HepG2 (cell line): ENCODE measurements at regions not wholly inside any gene's neighbourhood (a gene's known extent, or its start where the extent isn't known, plus 50 kb on each side); places are given as distances from the start of the nearest gene placed in this dataset.

Source experiments
- ATAC-seq: fragments of 200-7000 bp; cut with Tn5 transposase; 3 replicates; pipeline ENCODE4 v1.9.1; 2020; ENCODE audit warnings: mild to moderate bottlenecking, moderate library complexity
- BruUV-seq: library from RNA; stranded (reverse); fragments of 400-500 nt; replicated peaks from 2 replicates; lab custom pipeline; 2021; lab: Mats Ljungman, UMichigan
- CTCF ChIA-PET: fragments of 300-600 bp; formaldehyde crosslinking; extraction: SDS; loops from one replicate; lab custom pipeline; 2021; ENCODE audit warnings: low total read pairs, inconsistent platforms, low intra/inter-chr PET ratio; lab: Yijun Ruan, JAX
- POLR2A ChIA-PET: fragments of 350-600 bp; sonication (Branson Sonifier 250); formaldehyde crosslinking; loops from one replicate; lab custom pipeline; 2020; ENCODE audit warnings: antibody characterized with exemption, inconsistent platforms; lab: Yijun Ruan, JAX
- DNase-seq: peaks from one replicate; pipeline ENCODE4 v3.0.0-alpha.2; 2015; ENCODE audit warnings: low spot score
- FAIRE-seq: peaks from 3 replicates; lab custom pipeline; 2011; peaks lifted over from hg19 to GRCh38; lab: Jason Lieb, UNC
- H2AFZ ChIP-seq: one replicate; pipeline ENCODE4 v1.6.1; 2011; ENCODE audit warnings: low read length, inconsistent platforms
- H3K27ac ChIP-seq: fragments of 300-600 bp; 3 replicates; pipeline ENCODE4 v1.8.0; 2011; ENCODE audit warnings: mixed run types, mild to moderate bottlenecking, mixed read lengths, low read length, inconsistent platforms; ENCODE audit not compliant: insufficient read depth; ENCODE audit errors: extremely low read length
- H3K27me3 ChIP-seq, 2 experiments: fragments of 200-600 bp in 1 of 2; 2 replicates in 1 of 2; 3 replicates in 1 of 2; pipeline versions ENCODE4 v1.6.0 to v1.8.0; 2011; ENCODE audit warnings: low read length in 2 of 2, mild to moderate bottlenecking in 2 of 2, moderate library complexity in 2 of 2, inconsistent platforms in 1 of 2; ENCODE audit not compliant: insufficient read depth in 2 of 2, control insufficient read depth in 1 of 2
- H3K36me3 ChIP-seq, 2 experiments: fragments of 200-600 bp in 1 of 2; replicated peaks in 1 of 2; 2 replicates in 1 of 2; 3 replicates in 1 of 2; pipeline versions ENCODE4 v1.5.1 to v1.8.0; 2011; ENCODE audit warnings: low read length in 2 of 2, inconsistent platforms in 1 of 2; ENCODE audit not compliant: insufficient read depth in 2 of 2, control insufficient read depth in 1 of 2
- H3K4me1 ChIP-seq: 2 replicates; pipeline ENCODE4 v1.5.1; 2012; ENCODE audit warnings: low read length, inconsistent platforms; ENCODE audit not compliant: insufficient read depth
- H3K4me2 ChIP-seq: 2 replicates; pipeline ENCODE4 v1.6.0; 2011; ENCODE audit warnings: low read depth, low read length, inconsistent platforms
- H3K4me3 ChIP-seq, 3 experiments: fragments of 200-600 bp in 1 of 3; sonication (generic), shearing (Covaris generic) in 1 of 3; replicated peaks in 1 of 3; 2 replicates each; pipeline ENCODE4 v1.5.1; 2011 to 2016; ENCODE audit warnings: low read length in 3 of 3, inconsistent platforms in 2 of 3, low read depth in 2 of 3, mild to moderate bottlenecking in 2 of 3, control low read depth in 1 of 3, mixed read lengths in 1 of 3; ENCODE audit not compliant: insufficient read depth in 1 of 3
- H3K79me2 ChIP-seq: one replicate; pipeline ENCODE4 v1.6.1; 2011; ENCODE audit warnings: low read length, inconsistent platforms; ENCODE audit not compliant: insufficient read depth
- H3K9ac ChIP-seq: 2 replicates; pipeline ENCODE4 v1.6.0; 2011; ENCODE audit warnings: mild to moderate bottlenecking, low read depth, low read length, inconsistent platforms; ENCODE audit not compliant: insufficient read depth
- H3K9me3 ChIP-seq: 2 replicates; pipeline ENCODE4 v1.5.1; 2012; ENCODE audit warnings: mild to moderate bottlenecking, low read length
- H4K20me1 ChIP-seq: 2 replicates; pipeline ENCODE4 v1.6.0; 2011; ENCODE audit warnings: inconsistent platforms, mild to moderate bottlenecking, low read length, moderate library complexity; ENCODE audit not compliant: insufficient read depth
- DNMT1 ChIP-seq: sonication (generic); formaldehyde crosslinking; IDR thresholded peaks from 2 replicates; pipeline ENCODE4 v1.5.1; 2020; ENCODE audit warnings: mild to moderate bottlenecking, missing genetic modification reagents
- JDP2 ChIP-seq: sonication (generic); formaldehyde crosslinking; IDR thresholded peaks from 2 replicates; pipeline ENCODE4 v1.8.1; 2022; ENCODE audit warnings: missing genetic modification reagents, borderline replicate concordance
- KLF9 ChIP-seq: IDR thresholded peaks from 2 replicates; pipeline ENCODE4 v1.6.1; 2016; ENCODE audit warnings: low read depth
- NCOA1 ChIP-seq: sonication (generic); formaldehyde crosslinking; IDR thresholded peaks from 2 replicates; pipeline ENCODE4 v1.9.0; 2021; ENCODE audit warnings: missing genetic modification reagents
- ZNF232 ChIP-seq: sonication (generic); formaldehyde crosslinking; IDR thresholded peaks from 2 replicates; pipeline ENCODE4 v1.4.0; 2020; ENCODE audit warnings: missing genetic modification reagents, borderline replicate concordance
- ZNF674 ChIP-seq: sonication (generic); formaldehyde crosslinking; IDR thresholded peaks from 2 replicates; pipeline ENCODE4 v1.5.0; 2020; ENCODE audit warnings: low read depth, mild to moderate bottlenecking, missing genetic modification reagents
- ZNF75D ChIP-seq: sonication (generic); formaldehyde crosslinking; IDR thresholded peaks from 2 replicates; pipeline ENCODE4 v1.8.1; 2023; ENCODE audit warnings: missing genetic modification reagents, mild to moderate bottlenecking, borderline replicate concordance
- WGBS: methylation state at CpG from one replicate; pipeline ENCODE4 v1.1.6; 2017; ENCODE audit warnings: low lambda C conversion rate; 5-methylcytosine and 5-hydroxymethylcytosine counted together
- in situ Hi-C: cut with HindIII; loops from 2 replicates; pipeline ENCODE4 v1.10.0; 2017; ENCODE audit warnings: low pct_unique_long_range_greater_than_20kb; ENCODE audit not compliant: extremely low pct_ligation_motif_present
- intact Hi-C: fragments of 100-400 bp; cut with micrococcal nuclease; formaldehyde crosslinking; loops from one replicate; pipeline ENCODE4 v1.10.0; 2022; ENCODE audit not compliant: unreplicated experiment
- TF ChIP-seq, protein P1 (sequence below): fragments of 450-650 bp; IDR thresholded peaks from 2 replicates; pipeline ENCODE4 v1.6.1; 2016
- TF ChIP-seq, protein P2 (sequence below): sonication (generic); formaldehyde crosslinking; IDR thresholded peaks from 2 replicates; pipeline ENCODE4 v1.5.0; 2020; ENCODE audit warnings: missing genetic modification reagents, mild to moderate bottlenecking, borderline replicate concordance

DNA sequence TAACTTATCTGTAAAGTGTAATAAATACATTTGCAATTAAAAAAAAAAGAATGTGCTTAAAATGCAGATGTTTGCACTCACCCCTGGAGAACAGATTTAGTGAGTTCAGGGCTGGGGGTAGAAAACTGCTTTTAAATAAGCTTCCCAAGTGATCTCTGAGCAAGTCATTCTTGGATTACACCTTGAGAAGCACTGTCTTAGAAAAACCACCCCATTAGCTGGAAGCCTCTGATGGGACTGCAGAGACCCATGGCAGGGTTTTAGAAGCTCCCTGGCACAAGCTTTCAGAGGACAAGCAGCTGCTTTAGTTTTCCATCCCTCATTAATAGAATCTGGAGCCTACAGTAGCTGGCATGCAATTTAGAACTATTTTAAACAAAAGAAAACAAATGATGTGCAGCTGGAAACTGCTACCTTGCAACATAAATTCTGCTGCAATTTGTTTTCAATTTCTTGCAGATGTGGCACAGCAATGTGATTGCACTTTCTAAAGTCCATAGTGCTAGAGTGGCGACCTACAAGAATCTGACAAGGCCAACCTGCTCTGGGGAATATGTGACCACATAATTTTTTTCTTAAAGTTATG, 141.5 kb downstream of the CDC42EP3 start:
- no peak for FAIRE-seq

DNA sequence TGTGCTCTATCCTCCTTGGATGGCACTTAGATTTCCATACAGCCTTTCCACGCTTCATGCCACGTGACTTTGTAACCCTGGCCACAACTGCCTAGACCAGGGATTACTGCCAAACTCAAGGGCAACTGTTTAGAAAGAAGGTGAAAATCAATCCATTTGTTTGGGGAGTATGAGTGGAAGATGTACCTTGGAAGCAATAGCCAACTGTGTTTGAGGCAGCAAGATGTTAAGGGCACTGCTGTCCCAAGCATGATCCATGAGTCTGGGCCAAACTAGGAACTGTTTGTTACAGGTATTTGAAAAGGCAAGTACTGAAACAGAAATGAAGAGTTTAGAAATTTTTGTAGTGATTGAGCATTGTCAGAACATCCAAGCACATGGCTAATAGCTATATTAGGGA, 138.9 kb downstream of the CDC42EP3 start:
- no peak overlapping the region for H3K9ac ChIP-seq
- no peak overlapping the region for H3K4me3 ChIP-seq
- FAIRE-seq, result no peak
- no peak for DNase-seq
- no peak overlapping the region for H3K27ac ChIP-seq
- no peaks in the 10 kb centered on the region for H3K9me3 ChIP-seq
- intact Hi-C loops, result loop anchor here (10.0 kb wide), 1 partner anchor 138 kb away; no protein-coding TSS in a partner anchor
- H2AFZ ChIP-seq, result no peak overlapping the region
- CTCF ChIA-PET, result no interaction called here
- no peaks in the 10 kb centered on the region for H3K36me3 ChIP-seq
- POLR2A ChIA-PET, result no interaction called here
- TF ChIP-seq, protein P1, sequence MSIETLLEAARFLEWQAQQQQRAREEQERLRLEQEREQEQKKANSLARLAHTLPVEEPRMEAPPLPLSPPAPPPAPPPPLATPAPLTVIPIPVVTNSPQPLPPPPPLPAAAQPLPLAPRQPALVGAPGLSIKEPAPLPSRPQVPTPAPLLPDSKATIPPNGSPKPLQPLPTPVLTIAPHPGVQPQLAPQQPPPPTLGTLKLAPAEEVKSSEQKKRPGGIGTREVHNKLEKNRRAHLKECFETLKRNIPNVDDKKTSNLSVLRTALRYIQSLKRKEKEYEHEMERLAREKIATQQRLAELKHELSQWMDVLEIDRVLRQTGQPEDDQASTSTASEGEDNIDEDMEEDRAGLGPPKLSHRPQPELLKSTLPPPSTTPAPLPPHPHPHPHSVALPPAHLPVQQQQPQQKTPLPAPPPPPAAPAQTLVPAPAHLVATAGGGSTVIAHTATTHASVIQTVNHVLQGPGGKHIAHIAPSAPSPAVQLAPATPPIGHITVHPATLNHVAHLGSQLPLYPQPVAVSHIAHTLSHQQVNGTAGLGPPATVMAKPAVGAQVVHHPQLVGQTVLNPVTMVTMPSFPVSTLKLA, result peak; percentile 89
- no peak for TF ChIP-seq ZNF75D (CRISPR knock-in tag)
- TF ChIP-seq, all 625 proteins: peak for 1
- no peaks in the 10 kb centered on the region for H3K27me3 ChIP-seq
- BruUV-seq, result no TSS peak
- in situ Hi-C loops, result no loop called here
- H3K4me2 ChIP-seq, result no peak overlapping the region
- no peak for ATAC-seq
- H3K4me1 ChIP-seq, result no peaks in the 10 kb centered on the region
- H3K79me2 ChIP-seq, result no peaks in the 10 kb centered on the region
- H4K20me1 ChIP-seq, result no peaks in the 10 kb centered on the region
- 33% methylated on average over 2 of the region's 2 CpGs for WGBS

More for the DNA sequence above, 141.5 kb downstream of the CDC42EP3 start:
- H3K79me2 ChIP-seq, result no peaks in the 10 kb centered on the region
- no peak overlapping the region for H3K4me3 ChIP-seq
- intact Hi-C loops (loop anchor here (10.0 kb wide), 1 partner anchor 135 kb away; no protein-coding TSS in a partner anchor), in situ Hi-C loops (no loop called here)
- 0% methylated on average over 1 of the region's 1 CpG for WGBS
- no peaks in the 10 kb centered on the region for H3K36me3 ChIP-seq
- no TSS peak for BruUV-seq
- no peaks in the 10 kb centered on the region for H3K9me3 ChIP-seq
- DNase-seq (no peak), ATAC-seq (no peak)
- TF ChIP-seq JDP2 (CRISPR knock-in tag) (no peak), NCOA1 (CRISPR knock-in tag) (no peak), ZNF232 (CRISPR knock-in tag) (no peak), KLF9 (CRISPR knock-in tag) (no peak), DNMT1 (CRISPR knock-in tag) (no peak), ZNF674 (CRISPR knock-in tag) (no peak)
- TF ChIP-seq, protein P2, sequence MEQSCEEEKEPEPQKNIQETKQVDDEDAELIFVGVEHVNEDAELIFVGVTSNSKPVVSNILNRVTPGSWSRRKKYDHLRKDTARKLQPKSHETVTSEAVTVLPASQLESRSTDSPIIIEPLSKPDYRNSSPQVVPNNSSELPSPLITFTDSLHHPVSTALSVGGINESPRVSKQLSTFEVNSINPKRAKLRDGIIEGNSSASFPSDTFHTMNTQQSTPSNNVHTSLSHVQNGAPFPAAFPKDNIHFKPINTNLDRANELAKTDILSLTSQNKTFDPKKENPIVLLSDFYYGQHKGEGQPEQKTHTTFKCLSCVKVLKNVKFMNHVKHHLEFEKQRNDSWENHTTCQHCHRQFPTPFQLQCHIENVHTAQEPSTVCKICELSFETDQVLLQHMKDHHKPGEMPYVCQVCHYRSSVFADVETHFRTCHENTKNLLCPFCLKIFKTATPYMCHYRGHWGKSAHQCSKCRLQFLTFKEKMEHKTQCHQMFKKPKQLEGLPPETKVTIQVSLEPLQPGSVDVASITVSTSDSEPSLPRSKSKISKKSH, result no peak
- CTCF ChIA-PET, result no interaction called here
- no peak overlapping the region for H3K27ac ChIP-seq
- no peaks in the 10 kb centered on the region for H4K20me1 ChIP-seq
- H3K4me1 ChIP-seq, result no peaks in the 10 kb centered on the region
- no peaks in the 10 kb centered on the region for H3K27me3 ChIP-seq
- no peak overlapping the region for H3K4me2 ChIP-seq
- POLR2A ChIA-PET, result no interaction called here
- H3K9ac ChIP-seq, result no peak overlapping the region
- no peak overlapping the region for H2AFZ ChIP-seq
